Esophagus muscularis mucosa (tissue), 3 donors: ENCODE measurements at regions not wholly inside any gene's neighbourhood (a gene's known extent, or its start where the extent isn't known, plus 50 kb on each side); places are given as distances from the start of the nearest gene placed in this dataset.

ENCODE experiments used
- CTCF ChIP-seq, 3 experiments: fragments of 200-600 bp in 2 of 3; fragments of 450-650 bp in 1 of 3; sonication (generic) in 2 of 3; IDR thresholded peaks; one replicate each; pipeline ENCODE4 v1.5.1; 2017 to 2019; ENCODE audit warnings: antibody characterized with exemption in 3 of 3, mild to moderate bottlenecking in 2 of 3, moderate library complexity in 1 of 3
- POLR2A ChIP-seq: fragments of 450-650 bp; IDR thresholded peaks from one replicate; pipeline ENCODE4 v1.6.1; 2017; ENCODE audit warnings: antibody characterized with exemption, moderate library complexity, mild to moderate bottlenecking, low read depth

- TF ChIP-seq CTCF (IDR thresholded peaks at IDR 0.05), result no peak
- no peak for TF ChIP-seq POLR2A
These were observed 332.4 kb upstream of the IGFBP3 start for GRCh38 chr7:46253520-46253919.
